Stimulated activated CD8-positive, alpha-beta memory T cell treated with anti-CD3 and anti-CD28 coated beads, Interleukin-12 subunit alpha, Interleukin-12 subunit beta, amount 100 ng/mL, for 1 hour (primary cell): ENCODE measurements at regions not wholly inside any gene's neighbourhood (a gene's known extent, or its start where the extent isn't known, plus 50 kb on each side); places are given as distances from the start of the nearest gene placed in this dataset.

Experiments
- DNase-seq: peaks from one replicate; pipeline ENCODE4 v3.0.0-alpha.2; 2020; ENCODE audit warnings: low read depth

- DNase-seq: no peak
Measured at GRCh38 chr2:192247456-192247855, 52.7 kb upstream of the TMEFF2 start.

DNA sequence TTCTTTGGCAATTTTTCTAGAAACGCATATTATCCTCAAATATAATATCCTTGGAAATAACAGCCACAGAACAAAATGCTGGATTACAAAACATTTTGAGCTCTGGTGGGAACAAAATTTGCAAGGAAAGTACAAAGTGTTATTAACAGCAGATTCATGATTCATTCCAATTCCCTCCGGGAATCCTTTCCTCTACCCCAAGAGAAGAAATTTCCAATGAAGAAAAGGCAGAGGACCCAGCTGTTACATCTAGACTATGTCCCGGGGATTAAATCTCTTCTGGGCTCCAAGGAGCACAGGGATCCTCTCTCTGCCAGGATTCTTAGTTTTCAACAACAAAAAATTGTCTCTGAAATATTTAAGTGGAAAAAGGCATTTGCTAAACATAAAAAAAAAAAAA lies 51.6 kb upstream of the TMEFF2 start:
- no peak for DNase-seq

GRCh38 chr2:192245329-192245728 lies 50.6 kb upstream of the TMEFF2 start:
- DNase-seq: no peak
